GM12864 (cell line): ENCODE measurements at regions not wholly inside any gene's neighbourhood (a gene's known extent, or its start where the extent isn't known, plus 50 kb on each side); places are given as distances from the start of the nearest gene placed in this dataset.

Experiments
- DNase-seq: peaks from one replicate; pipeline ENCODE4 v3.0.0-alpha.2; 2011; ENCODE audit warnings: low read depth
- H3K4me3 ChIP-seq: 2 replicates; pipeline ENCODE4 v1.5.1; 2011; ENCODE audit warnings: mild to moderate bottlenecking, low read depth, low read length, control low read depth
- CTCF ChIP-seq: IDR thresholded peaks from 2 replicates; pipeline ENCODE4 v1.5.1; 2011; ENCODE audit warnings: low read depth, mild to moderate bottlenecking, moderate library complexity, low read length, control low read depth, inconsistent platforms; ENCODE audit errors: missing control alignments

- TF ChIP-seq CTCF, result no peak
- H3K4me3 ChIP-seq, result no peak overlapping the region
- DNase-seq, result no peak
These were observed 99.0 kb upstream of the SSTR1 start for GRCh38 chr14:38108681-38109080.

- no peak overlapping the region for H3K4me3 ChIP-seq
- no peak for TF ChIP-seq CTCF
- DNase-seq, result no peak
These were observed 97.4 kb upstream of the SSTR1 start for GRCh38 chr14:38110258-38110657.

GRCh38 chr14:38111046-38111445 is 96.7 kb upstream of the SSTR1 start:
- H3K4me3 ChIP-seq, result no peak overlapping the region
- no peak for DNase-seq
- no peak for TF ChIP-seq CTCF

GRCh38 chr14:38113546-38113945 is 94.2 kb upstream of the SSTR1 start:
- no peak for DNase-seq
- no peak overlapping the region for H3K4me3 ChIP-seq
- TF ChIP-seq CTCF, result no peak

GRCh38 chr14:38116895-38117294 is 90.8 kb upstream of the SSTR1 start:
- no peak overlapping the region for H3K4me3 ChIP-seq
- no peak for TF ChIP-seq CTCF
- DNase-seq, result no peak

GRCh38 chr14:38120109-38120508 is 87.6 kb upstream of the SSTR1 start:
- H3K4me3 ChIP-seq, result no peak overlapping the region
- TF ChIP-seq CTCF, result no peak
- DNase-seq, result no peak

GRCh38 chr14:38121320-38122020 is 86.2 kb upstream of the SSTR1 start:
- no peak for DNase-seq
- no peak overlapping the region for H3K4me3 ChIP-seq
- no peak for TF ChIP-seq CTCF
